ENCODE measurements at regions not wholly inside any gene's neighbourhood (a gene's known extent, or its start where the extent isn't known, plus 50 kb on each side); places are given as distances from the start of the nearest gene placed in this dataset.

DNA sequence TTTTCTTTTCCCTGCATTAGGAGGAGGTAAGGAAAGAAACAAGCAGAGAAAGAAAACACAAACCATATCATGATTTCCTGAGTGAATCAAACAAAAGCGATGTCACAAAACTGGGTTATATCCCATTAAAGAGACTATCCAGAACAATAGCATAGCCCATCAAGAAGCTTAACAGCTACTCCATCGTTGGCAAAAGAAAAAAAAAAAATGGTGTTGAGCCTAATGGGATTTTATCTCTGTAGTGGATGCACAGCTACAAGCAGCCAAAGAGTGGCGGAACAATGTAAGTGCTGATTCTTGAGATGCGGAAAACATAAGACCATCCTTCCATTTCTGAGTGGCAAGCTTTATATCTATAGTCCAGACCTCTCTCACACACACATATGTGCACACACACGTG is 106.2 kb upstream of the NRSN1 start:
- no peaks in the 10 kb centered on the region for H3K27me3 ChIP-seq (ENCODE audit: control insufficient read depth in 1 of 2, insufficient read depth in 1 of 2, low read length in 2 of 2)
- no peak overlapping the region for H3K27ac ChIP-seq (ENCODE audit: low read length, poor library complexity, severe bottlenecking)
- H3K4ac ChIP-seq (ENCODE audit: low read depth in 1 of 2, low read length in 2 of 2): no peak overlapping the region
- no peak overlapping the region for H2AK5ac ChIP-seq (ENCODE audit: low read length, severe bottlenecking)
- no peak overlapping the region for H4K91ac ChIP-seq (ENCODE audit: low read length)
- no peaks in the 10 kb centered on the region for H3K79me1 ChIP-seq (replicated peaks; ENCODE audit: low read length, poor library complexity, severe bottlenecking)
- no peak overlapping the region for H2BK5ac ChIP-seq (ENCODE audit: low read depth, low read length, poor library complexity, severe bottlenecking)
- H2BK12ac ChIP-seq (ENCODE audit: low read length in 2 of 2): no peak overlapping the region
- no peak overlapping the region for H3K4me3 ChIP-seq (ENCODE audit: insufficient read depth in 1 of 2, low read depth in 1 of 2, low read length in 2 of 2)
- no peak overlapping the region for H3K18ac ChIP-seq (ENCODE audit: low read depth in 1 of 2, low read length in 2 of 2)
- H3K9me3 ChIP-seq (ENCODE audit: control insufficient read depth, low read length): no peaks in the 10 kb centered on the region
- 82% methylated on average over 3 of the region's 5 CpGs for WGBS
- no peak overlapping the region for H3K4me2 ChIP-seq (ENCODE audit: low read length, poor library complexity, severe bottlenecking)
- H3K9ac ChIP-seq (ENCODE audit: low read length): no peak overlapping the region
- H2BK15ac ChIP-seq (ENCODE audit: low read depth, poor library complexity, severe bottlenecking): no peak overlapping the region
- H2BK120ac ChIP-seq (ENCODE audit: low read depth, low read length): no peak overlapping the region
- no peak for DNase-seq
- H4K8ac ChIP-seq (ENCODE audit: low read length): no peak overlapping the region
- H2AFZ ChIP-seq (ENCODE audit: low read depth, low read length): no peak overlapping the region
- no peak overlapping the region for H3K23ac ChIP-seq (ENCODE audit: low read length in 2 of 2)
- no peak overlapping the region for H3K14ac ChIP-seq (ENCODE audit: low read length in 2 of 2)
- H3K4me1 ChIP-seq (ENCODE audit: control insufficient read depth, insufficient read depth, low read depth, low read length): no peaks in the 10 kb centered on the region
- H3K36me3 ChIP-seq (ENCODE audit: control insufficient read depth in 1 of 2, insufficient read depth in 2 of 2, low read depth in 1 of 2, low read length in 2 of 2): no peaks in the 10 kb centered on the region

DNA sequence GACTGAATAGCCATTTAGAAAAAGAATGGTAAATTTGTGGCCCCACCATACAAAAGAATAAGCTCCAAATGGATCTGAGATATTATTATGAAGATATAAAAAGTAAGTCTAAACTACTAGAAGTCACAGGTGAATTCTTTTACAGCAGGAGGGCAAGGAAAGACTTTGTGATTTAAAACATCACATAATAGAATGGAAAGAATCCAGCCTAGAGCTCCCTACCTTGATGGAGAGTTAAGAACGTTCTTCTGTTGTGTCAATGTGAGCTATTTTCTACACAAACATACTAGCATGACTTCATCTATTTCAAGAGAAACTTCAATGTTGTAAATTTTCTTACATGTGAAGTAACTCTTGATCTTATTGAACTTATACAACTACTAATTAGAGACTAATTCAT is 100.0 kb upstream of the NRSN1 start:
- H2AK5ac ChIP-seq (ENCODE audit: low read length, severe bottlenecking): no peak overlapping the region
- no peak overlapping the region for H3K23ac ChIP-seq (ENCODE audit: low read length in 2 of 2)
- no peak overlapping the region for H2BK5ac ChIP-seq (ENCODE audit: low read depth, low read length, poor library complexity, severe bottlenecking)
- H3K9me3 ChIP-seq (ENCODE audit: control insufficient read depth, low read length): peaks cover 22% of the 10 kb centered on the region
- H2AFZ ChIP-seq (ENCODE audit: low read depth, low read length): no peak overlapping the region
- no peak overlapping the region for H2BK15ac ChIP-seq (ENCODE audit: low read depth, poor library complexity, severe bottlenecking)
- H4K8ac ChIP-seq (ENCODE audit: low read length): no peak overlapping the region
- no peak overlapping the region for H3K9ac ChIP-seq (ENCODE audit: low read length)
- H3K14ac ChIP-seq (ENCODE audit: low read length in 2 of 2): no peak overlapping the region
- no peaks in the 10 kb centered on the region for H3K79me1 ChIP-seq (replicated peaks; ENCODE audit: low read length, poor library complexity, severe bottlenecking)
- no peak overlapping the region for H3K27ac ChIP-seq (ENCODE audit: low read length, poor library complexity, severe bottlenecking)
- H3K18ac ChIP-seq (ENCODE audit: low read depth in 1 of 2, low read length in 2 of 2): no peak overlapping the region
- H3K4ac ChIP-seq (ENCODE audit: low read depth in 1 of 2, low read length in 2 of 2): no peak overlapping the region
- H3K36me3 ChIP-seq (ENCODE audit: control insufficient read depth in 1 of 2, insufficient read depth in 2 of 2, low read depth in 1 of 2, low read length in 2 of 2): no peaks in the 10 kb centered on the region
- no peak overlapping the region for H4K91ac ChIP-seq (ENCODE audit: low read length)
- H3K4me2 ChIP-seq (ENCODE audit: low read length, poor library complexity, severe bottlenecking): no peak overlapping the region
- no peak for DNase-seq
- no CpG with 5 or more reads among the region's 1 CpG for WGBS
- no peak overlapping the region for H3K4me3 ChIP-seq (ENCODE audit: insufficient read depth in 1 of 2, low read depth in 1 of 2, low read length in 2 of 2)
- H3K4me1 ChIP-seq (ENCODE audit: control insufficient read depth, insufficient read depth, low read depth, low read length): no peaks in the 10 kb centered on the region
- H2BK12ac ChIP-seq (ENCODE audit: low read length in 2 of 2): no peak overlapping the region
- H2BK120ac ChIP-seq (ENCODE audit: low read depth, low read length): no peak overlapping the region
- H3K27me3 ChIP-seq (ENCODE audit: control insufficient read depth in 1 of 2, insufficient read depth in 1 of 2, low read length in 2 of 2): no peaks in the 10 kb centered on the region

DNA sequence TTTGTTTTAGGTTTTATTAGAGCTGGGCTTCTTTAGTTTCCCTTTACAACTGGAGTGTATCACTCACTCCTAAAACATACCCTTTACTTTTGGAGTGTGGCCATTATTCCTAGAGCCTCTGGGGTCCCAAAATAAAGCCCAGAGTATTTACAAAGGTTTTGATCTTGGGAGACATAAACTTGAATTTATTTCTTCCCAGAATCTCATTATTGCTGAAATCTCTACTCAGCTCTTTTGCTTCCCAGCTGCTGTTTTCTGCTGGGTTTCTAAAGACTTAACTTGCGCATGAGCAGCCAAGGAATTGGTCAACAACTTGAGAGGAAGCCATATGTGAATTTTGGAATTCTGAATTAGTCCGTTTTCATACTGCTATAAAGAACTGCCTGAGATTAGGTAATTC is 94.5 kb upstream of the NRSN1 start:
- DNase-seq: no peak
- H2AK5ac ChIP-seq (ENCODE audit: low read length, severe bottlenecking): no peak overlapping the region
- no peak overlapping the region for H4K91ac ChIP-seq (ENCODE audit: low read length)
- H3K4ac ChIP-seq (ENCODE audit: low read depth in 1 of 2, low read length in 2 of 2): no peak overlapping the region
- H3K18ac ChIP-seq (ENCODE audit: low read depth in 1 of 2, low read length in 2 of 2): no peak overlapping the region
- H3K4me1 ChIP-seq (ENCODE audit: control insufficient read depth, insufficient read depth, low read depth, low read length): no peaks in the 10 kb centered on the region
- H3K27ac ChIP-seq (ENCODE audit: low read length, poor library complexity, severe bottlenecking): no peak overlapping the region
- no peak overlapping the region for H3K23ac ChIP-seq (ENCODE audit: low read length in 2 of 2)
- no peak overlapping the region for H2BK120ac ChIP-seq (ENCODE audit: low read depth, low read length)
- H2BK5ac ChIP-seq (ENCODE audit: low read depth, low read length, poor library complexity, severe bottlenecking): no peak overlapping the region
- H3K14ac ChIP-seq (ENCODE audit: low read length in 2 of 2): no peak overlapping the region
- H2BK15ac ChIP-seq (ENCODE audit: low read depth, poor library complexity, severe bottlenecking): no peak overlapping the region
- no peak overlapping the region for H2BK12ac ChIP-seq (ENCODE audit: low read length in 2 of 2)
- no peak overlapping the region for H3K4me3 ChIP-seq (ENCODE audit: insufficient read depth in 1 of 2, low read depth in 1 of 2, low read length in 2 of 2)
- 65% methylated on average over 2 of the region's 2 CpGs for WGBS
- H3K79me1 ChIP-seq (replicated peaks; ENCODE audit: low read length, poor library complexity, severe bottlenecking): no peaks in the 10 kb centered on the region
- no peak overlapping the region for H3K9ac ChIP-seq (ENCODE audit: low read length)
- H3K4me2 ChIP-seq (ENCODE audit: low read length, poor library complexity, severe bottlenecking): no peak overlapping the region
- H4K8ac ChIP-seq (ENCODE audit: low read length): no peak overlapping the region
- no peak overlapping the region for H2AFZ ChIP-seq (ENCODE audit: low read depth, low read length)
- H3K27me3 ChIP-seq (ENCODE audit: control insufficient read depth in 1 of 2, insufficient read depth in 1 of 2, low read length in 2 of 2): no peaks in the 10 kb centered on the region
- H3K9me3 ChIP-seq (ENCODE audit: control insufficient read depth, low read length): peaks cover 41% of the 10 kb centered on the region
- no peaks in the 10 kb centered on the region for H3K36me3 ChIP-seq (ENCODE audit: control insufficient read depth in 1 of 2, insufficient read depth in 2 of 2, low read depth in 1 of 2, low read length in 2 of 2)

DNA sequence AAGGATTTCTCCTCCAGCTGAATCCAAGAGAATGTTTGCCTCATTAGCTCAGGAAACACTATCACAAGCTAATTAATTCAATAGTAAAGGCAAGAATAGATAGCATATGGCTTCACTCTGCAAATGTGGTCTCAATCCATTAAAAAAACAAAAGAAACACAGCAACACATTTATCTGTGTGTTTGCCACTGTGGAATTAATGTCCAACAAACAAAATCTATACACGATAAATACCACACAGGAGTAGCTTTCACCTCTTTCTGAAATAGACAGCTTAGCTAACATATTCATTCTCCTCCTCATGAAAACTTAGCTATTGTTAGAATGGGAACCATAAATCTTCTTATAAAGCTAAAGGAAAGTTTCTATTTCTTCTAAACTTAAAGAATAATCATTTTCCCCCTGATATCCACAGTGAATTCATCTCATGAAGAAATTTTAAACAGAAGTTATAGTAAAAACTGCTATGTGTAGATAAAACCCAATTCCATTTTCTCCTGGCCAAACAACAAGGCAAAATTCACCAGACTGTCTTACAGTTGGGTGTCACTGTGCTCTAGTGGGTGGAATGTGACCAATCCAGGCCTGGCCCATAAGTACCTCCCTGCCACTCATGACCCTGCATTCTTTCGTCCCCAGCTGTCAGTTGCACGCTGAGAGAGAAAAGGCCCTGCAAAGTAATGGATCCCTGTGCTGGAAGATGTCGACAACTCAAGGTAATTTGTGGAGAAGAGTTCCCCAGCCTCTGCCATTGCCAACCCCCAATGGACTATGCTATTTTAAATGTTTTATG is 92.9 kb upstream of the NRSN1 start:
- Histone ChIP-seq H3K4me3 (ENCODE audit: insufficient read depth in 1 of 2, low read depth in 1 of 2, low read length in 2 of 2) (no peak overlapping the region), H3K18ac (ENCODE audit: low read depth in 1 of 2, low read length in 2 of 2) (no peak overlapping the region), H3K9ac (ENCODE audit: low read length) (no peak overlapping the region), H3K27ac (ENCODE audit: low read length, poor library complexity, severe bottlenecking) (no peak overlapping the region), H3K4me1 (ENCODE audit: control insufficient read depth, insufficient read depth, low read depth, low read length) (no peaks in the 10 kb centered on the region), H2AK5ac (ENCODE audit: low read length, severe bottlenecking) (no peak overlapping the region), H2BK120ac (ENCODE audit: low read depth, low read length) (no peak overlapping the region), H3K23ac (ENCODE audit: low read length in 2 of 2) (no peak overlapping the region), H3K79me1 (replicated peaks; ENCODE audit: low read length, poor library complexity, severe bottlenecking) (no peaks in the 10 kb centered on the region), H2BK5ac (ENCODE audit: low read depth, low read length, poor library complexity, severe bottlenecking) (no peak overlapping the region), H2BK12ac (ENCODE audit: low read length in 2 of 2) (no peak overlapping the region), H2BK15ac (ENCODE audit: low read depth, poor library complexity, severe bottlenecking) (no peak overlapping the region), H2AFZ (ENCODE audit: low read depth, low read length) (no peak overlapping the region), H3K27me3 (ENCODE audit: control insufficient read depth in 1 of 2, insufficient read depth in 1 of 2, low read length in 2 of 2) (no peaks in the 10 kb centered on the region), H4K91ac (ENCODE audit: low read length) (no peak overlapping the region), H3K36me3 (ENCODE audit: control insufficient read depth in 1 of 2, insufficient read depth in 2 of 2, low read depth in 1 of 2, low read length in 2 of 2) (no peaks in the 10 kb centered on the region), H4K8ac (ENCODE audit: low read length) (no peak overlapping the region), H3K4ac (ENCODE audit: low read depth in 1 of 2, low read length in 2 of 2) (no peak overlapping the region), H3K4me2 (ENCODE audit: low read length, poor library complexity, severe bottlenecking) (no peak overlapping the region), H3K9me3 (ENCODE audit: control insufficient read depth, low read length) (peaks cover 31% of the 10 kb centered on the region), H3K14ac (ENCODE audit: low read length in 2 of 2) (no peak overlapping the region)
- 58% methylated on average over 4 of the region's 4 CpGs for WGBS
- no peak for DNase-seq
